ENCODE measurements at regions not wholly inside any gene's neighbourhood (a gene's known extent, or its start where the extent isn't known, plus 50 kb on each side); places are given as distances from the start of the nearest gene placed in this dataset.

GRCh38 chr4:25474690-25475089, 97.6 kb downstream of the ANAPC4 start:
- H3K4me3 ChIP-seq (ENCODE audit: low read depth, low read length) = no peak overlapping the region
- CTCF ChIA-PET = no interaction called here
- H3K27ac ChIP-seq (ENCODE audit: low read depth, low read length) = no peak overlapping the region
- H3K9me3 ChIP-seq (ENCODE audit: control insufficient read depth, insufficient read depth, low read length) = no peaks in the 10 kb centered on the region
- TF ChIP-seq, protein P1, sequence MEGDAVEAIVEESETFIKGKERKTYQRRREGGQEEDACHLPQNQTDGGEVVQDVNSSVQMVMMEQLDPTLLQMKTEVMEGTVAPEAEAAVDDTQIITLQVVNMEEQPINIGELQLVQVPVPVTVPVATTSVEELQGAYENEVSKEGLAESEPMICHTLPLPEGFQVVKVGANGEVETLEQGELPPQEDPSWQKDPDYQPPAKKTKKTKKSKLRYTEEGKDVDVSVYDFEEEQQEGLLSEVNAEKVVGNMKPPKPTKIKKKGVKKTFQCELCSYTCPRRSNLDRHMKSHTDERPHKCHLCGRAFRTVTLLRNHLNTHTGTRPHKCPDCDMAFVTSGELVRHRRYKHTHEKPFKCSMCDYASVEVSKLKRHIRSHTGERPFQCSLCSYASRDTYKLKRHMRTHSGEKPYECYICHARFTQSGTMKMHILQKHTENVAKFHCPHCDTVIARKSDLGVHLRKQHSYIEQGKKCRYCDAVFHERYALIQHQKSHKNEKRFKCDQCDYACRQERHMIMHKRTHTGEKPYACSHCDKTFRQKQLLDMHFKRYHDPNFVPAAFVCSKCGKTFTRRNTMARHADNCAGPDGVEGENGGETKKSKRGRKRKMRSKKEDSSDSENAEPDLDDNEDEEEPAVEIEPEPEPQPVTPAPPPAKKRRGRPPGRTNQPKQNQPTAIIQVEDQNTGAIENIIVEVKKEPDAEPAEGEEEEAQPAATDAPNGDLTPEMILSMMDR (IDR thresholded peaks at IDR 0.05; ENCODE audit: low read depth, low read length) = no peak
- DNase-seq (ENCODE audit: low read depth, low spot score) = no peak
- POLR2A ChIA-PET = no interaction called here
- no peaks in the 10 kb centered on the region for H3K27me3 ChIP-seq (ENCODE audit: control insufficient read depth, insufficient read depth, low read length)

- H3K27ac ChIP-seq (ENCODE audit: low read depth, low read length) = no peak overlapping the region
- no peak for DNase-seq (ENCODE audit: low read depth, low spot score)
- no peaks in the 10 kb centered on the region for H3K9me3 ChIP-seq (ENCODE audit: control insufficient read depth, insufficient read depth, low read length)
- no peaks in the 10 kb centered on the region for H3K27me3 ChIP-seq (ENCODE audit: control insufficient read depth, insufficient read depth, low read length)
- TF ChIP-seq, protein P1 (IDR thresholded peaks at IDR 0.05; ENCODE audit: low read depth, low read length) = no peak
- H3K4me3 ChIP-seq (ENCODE audit: low read depth, low read length) = no peak overlapping the region
- CTCF ChIA-PET = no interaction called here
- POLR2A ChIA-PET = no interaction called here
These were observed 100.2 kb downstream of the ANAPC4 start for GRCh38 chr4:25477221-25477620.

GRCh38 chr4:25481648-25482047, 104.6 kb downstream of the ANAPC4 start:
- ChIA-PET CTCF (no interaction called here), POLR2A (no interaction called here)
- TF ChIP-seq, protein P1 (IDR thresholded peaks at IDR 0.05; ENCODE audit: low read depth, low read length) = no peak
- Histone ChIP-seq H3K27ac (ENCODE audit: low read depth, low read length) (no peak overlapping the region), H3K27me3 (ENCODE audit: control insufficient read depth, insufficient read depth, low read length) (no peaks in the 10 kb centered on the region), H3K9me3 (ENCODE audit: control insufficient read depth, insufficient read depth, low read length) (no peaks in the 10 kb centered on the region), H3K4me3 (ENCODE audit: low read depth, low read length) (no peak overlapping the region)
- no peak for DNase-seq (ENCODE audit: low read depth, low spot score)

DNA sequence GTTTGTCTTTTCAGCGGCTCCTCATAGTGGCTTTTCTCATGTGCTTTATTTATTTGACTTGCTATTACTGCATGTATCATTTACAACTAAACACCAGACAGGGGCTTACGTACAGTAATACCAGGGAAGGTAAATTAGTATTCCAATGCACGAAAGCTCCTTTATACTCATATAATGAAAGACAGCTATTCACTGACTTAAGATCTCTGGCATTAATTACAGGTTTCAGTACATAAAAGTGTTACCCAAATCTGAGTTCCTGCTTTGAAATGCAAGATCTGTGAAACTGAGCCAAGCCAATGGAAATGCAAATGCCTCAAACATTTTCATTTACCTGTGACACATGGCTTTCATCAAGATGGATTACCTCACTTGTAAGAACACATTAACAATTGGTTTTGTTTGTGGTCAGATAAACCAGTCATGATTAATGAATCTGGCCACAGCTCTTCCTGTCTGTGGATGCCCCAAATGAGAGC, 107.2 kb downstream of the ANAPC4 start:
- TF ChIP-seq, protein P1 (IDR thresholded peaks at IDR 0.05; ENCODE audit: low read depth, low read length) = no peak
- ChIA-PET CTCF (interaction anchor here (0.6 kb wide), 1 partner anchor 47 kb away, joined by 4 read pairs; no protein-coding TSS in a partner anchor), POLR2A (no interaction called here)
- DNase-seq (ENCODE audit: low read depth, low spot score) = no peak
- Histone ChIP-seq H3K4me3 (ENCODE audit: low read depth, low read length) (no peak overlapping the region), H3K27ac (ENCODE audit: low read depth, low read length) (no peak overlapping the region), H3K9me3 (ENCODE audit: control insufficient read depth, insufficient read depth, low read length) (peaks cover 7% of the 10 kb centered on the region; the same call in 1 of the 2 replicates), H3K27me3 (ENCODE audit: control insufficient read depth, insufficient read depth, low read length) (no peaks in the 10 kb centered on the region)

GRCh38 chr4:25485104-25485503, 108.0 kb downstream of the ANAPC4 start:
- ChIA-PET CTCF (no interaction called here), POLR2A (no interaction called here)
- Histone ChIP-seq H3K27me3 (ENCODE audit: control insufficient read depth, insufficient read depth, low read length) (no peaks in the 10 kb centered on the region), H3K9me3 (ENCODE audit: control insufficient read depth, insufficient read depth, low read length) (peaks cover 7% of the 10 kb centered on the region; the same call in 1 of the 2 replicates), H3K27ac (ENCODE audit: low read depth, low read length) (no peak overlapping the region), H3K4me3 (ENCODE audit: low read depth, low read length) (no peak overlapping the region)
- TF ChIP-seq, protein P1 (IDR thresholded peaks at IDR 0.05; ENCODE audit: low read depth, low read length) = no peak
- DNase-seq (ENCODE audit: low read depth, low spot score) = no peak
